Stomach (tissue), 4 donors: ENCODE measurements at regions not wholly inside any gene's neighbourhood (a gene's known extent, or its start where the extent isn't known, plus 50 kb on each side); places are given as distances from the start of the nearest gene placed in this dataset.

Experiments
- EP300 ChIP-seq: sonication (generic); formaldehyde crosslinking; IDR thresholded peaks from one replicate; pipeline ENCODE4 v1.6.1; 2017; ENCODE audit warnings: antibody characterized with exemption
- TF ChIP-seq, protein P1 (sequence below), 7 experiments: fragments of 450-650 bp in 4 of 7; fragments of 200-600 bp in 3 of 7; sonication (generic) in 3 of 7; IDR thresholded peaks; one replicate each; pipeline ENCODE4 v1.5.1; 2016 to 2019; ENCODE audit warnings: antibody characterized with exemption in 7 of 7, control low read depth in 2 of 7, mild to moderate bottlenecking in 1 of 7

DNA sequence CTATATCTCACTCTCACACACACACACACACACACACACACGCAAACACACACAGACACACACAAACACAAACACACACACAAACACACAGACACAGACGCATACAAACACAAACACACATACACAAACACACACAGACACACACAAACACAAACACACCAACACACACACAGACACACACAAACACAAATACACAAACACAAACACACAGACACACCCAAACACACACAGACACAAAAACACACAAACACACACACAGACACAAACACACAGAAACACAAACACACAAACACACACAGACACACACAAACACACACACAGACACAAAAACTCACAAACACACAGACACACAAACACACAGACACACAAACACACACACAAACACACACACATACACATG lies 329.0 kb downstream of the ZNF536 start:
- no peak for TF ChIP-seq EP300
- TF ChIP-seq, protein P1, sequence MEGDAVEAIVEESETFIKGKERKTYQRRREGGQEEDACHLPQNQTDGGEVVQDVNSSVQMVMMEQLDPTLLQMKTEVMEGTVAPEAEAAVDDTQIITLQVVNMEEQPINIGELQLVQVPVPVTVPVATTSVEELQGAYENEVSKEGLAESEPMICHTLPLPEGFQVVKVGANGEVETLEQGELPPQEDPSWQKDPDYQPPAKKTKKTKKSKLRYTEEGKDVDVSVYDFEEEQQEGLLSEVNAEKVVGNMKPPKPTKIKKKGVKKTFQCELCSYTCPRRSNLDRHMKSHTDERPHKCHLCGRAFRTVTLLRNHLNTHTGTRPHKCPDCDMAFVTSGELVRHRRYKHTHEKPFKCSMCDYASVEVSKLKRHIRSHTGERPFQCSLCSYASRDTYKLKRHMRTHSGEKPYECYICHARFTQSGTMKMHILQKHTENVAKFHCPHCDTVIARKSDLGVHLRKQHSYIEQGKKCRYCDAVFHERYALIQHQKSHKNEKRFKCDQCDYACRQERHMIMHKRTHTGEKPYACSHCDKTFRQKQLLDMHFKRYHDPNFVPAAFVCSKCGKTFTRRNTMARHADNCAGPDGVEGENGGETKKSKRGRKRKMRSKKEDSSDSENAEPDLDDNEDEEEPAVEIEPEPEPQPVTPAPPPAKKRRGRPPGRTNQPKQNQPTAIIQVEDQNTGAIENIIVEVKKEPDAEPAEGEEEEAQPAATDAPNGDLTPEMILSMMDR (IDR thresholded peaks at IDR 0.05) = no peak
